ENCODE measurements at regions not wholly inside any gene's neighbourhood (a gene's known extent, or its start where the extent isn't known, plus 50 kb on each side); places are given as distances from the start of the nearest gene placed in this dataset.

- Histone ChIP-seq H3K36me3 (ENCODE audit: control insufficient read depth, insufficient read depth, low read length) (no peaks in the 10 kb centered on the region), H3K27ac (ENCODE audit: low read depth, low read length, severe bottlenecking) (no peak overlapping the region), H3K9me3 (ENCODE audit: control insufficient read depth, low read length) (peaks cover 5% of the 10 kb centered on the region), H3K4me1 (ENCODE audit: control insufficient read depth, insufficient read depth, low read length, poor library complexity, severe bottlenecking) (peaks cover 4% of the 10 kb centered on the region), H3K4me3 (ENCODE audit: extremely low read depth, insufficient read depth, low read length, poor library complexity, severe bottlenecking) (no peak overlapping the region)
- 81 to 98% methylated on average over 3 of the region's 3 CpGs for WGBS, 2 experiments (ENCODE audit: insufficient coverage in 2 of 2)
Observed at GRCh38 chr5:123951582-123951977, 439.6 kb downstream of the CSNK1G3 start.

GRCh38 chr5:123950701-123951581 is 439.0 kb downstream of the CSNK1G3 start:
- no peak overlapping the region for H3K4me3 ChIP-seq (ENCODE audit: extremely low read depth, insufficient read depth, low read length, poor library complexity, severe bottlenecking)
- peaks cover 4% of the 10 kb centered on the region for H3K4me1 ChIP-seq (ENCODE audit: control insufficient read depth, insufficient read depth, low read length, poor library complexity, severe bottlenecking)
- 90 to 95% methylated on average over 2 to 5 of the region's 10 CpGs for WGBS, 2 experiments (ENCODE audit: insufficient coverage in 2 of 2)
- H3K27ac ChIP-seq (ENCODE audit: low read depth, low read length, severe bottlenecking): no peak overlapping the region
- no peaks in the 10 kb centered on the region for H3K36me3 ChIP-seq (ENCODE audit: control insufficient read depth, insufficient read depth, low read length)
- peaks cover 5% of the 10 kb centered on the region for H3K9me3 ChIP-seq (ENCODE audit: control insufficient read depth, low read length)

GRCh38 chr5:123949807-123950340 is 437.9 kb downstream of the CSNK1G3 start:
- 90 to 91% methylated on average over 6 of the region's 6 CpGs for WGBS, 2 experiments (ENCODE audit: insufficient coverage in 2 of 2)
- peaks cover 4% of the 10 kb centered on the region for H3K4me1 ChIP-seq (ENCODE audit: control insufficient read depth, insufficient read depth, low read length, poor library complexity, severe bottlenecking)
- H3K36me3 ChIP-seq (ENCODE audit: control insufficient read depth, insufficient read depth, low read length): no peaks in the 10 kb centered on the region
- H3K4me3 ChIP-seq (ENCODE audit: extremely low read depth, insufficient read depth, low read length, poor library complexity, severe bottlenecking): no peak overlapping the region
- no peak overlapping the region for H3K27ac ChIP-seq (ENCODE audit: low read depth, low read length, severe bottlenecking)
- peaks cover 5% of the 10 kb centered on the region for H3K9me3 ChIP-seq (ENCODE audit: control insufficient read depth, low read length)

- Histone ChIP-seq H3K4me3 (ENCODE audit: extremely low read depth, insufficient read depth, low read length, poor library complexity, severe bottlenecking) (no peak overlapping the region), H3K27ac (ENCODE audit: low read depth, low read length, severe bottlenecking) (no peak overlapping the region), H3K4me1 (ENCODE audit: control insufficient read depth, insufficient read depth, low read length, poor library complexity, severe bottlenecking) (peaks cover 4% of the 10 kb centered on the region), H3K9me3 (ENCODE audit: control insufficient read depth, low read length) (peaks cover 5% of the 10 kb centered on the region), H3K36me3 (ENCODE audit: control insufficient read depth, insufficient read depth, low read length) (no peaks in the 10 kb centered on the region)
- WGBS, 2 experiments (ENCODE audit: insufficient coverage in 2 of 2): 96 to 98% methylated on average over 18 to 25 of the region's 32 CpGs
Observed at GRCh38 chr5:123949043-123949804, 437.2 kb downstream of the CSNK1G3 start.

- no peak overlapping the region for H3K4me3 ChIP-seq (ENCODE audit: extremely low read depth, insufficient read depth, low read length, poor library complexity, severe bottlenecking)
- WGBS, 2 experiments (ENCODE audit: insufficient coverage in 2 of 2): no CpG with 5 or more reads among the region's 2 CpGs
Observed at GRCh38 chr5:123947797-123948196, 435.8 kb downstream of the CSNK1G3 start.

GRCh38 chr5:123945548-123945947 is 433.6 kb downstream of the CSNK1G3 start:
- Histone ChIP-seq H3K4me1 (ENCODE audit: control insufficient read depth, insufficient read depth, low read length, poor library complexity, severe bottlenecking) (peaks cover 4% of the 10 kb centered on the region), H3K36me3 (ENCODE audit: control insufficient read depth, insufficient read depth, low read length) (no peaks in the 10 kb centered on the region), H3K27ac (ENCODE audit: low read depth, low read length, severe bottlenecking) (no peak overlapping the region), H3K4me3 (ENCODE audit: extremely low read depth, insufficient read depth, low read length, poor library complexity, severe bottlenecking) (no peak overlapping the region), H3K9me3 (ENCODE audit: control insufficient read depth, low read length) (peaks cover 15% of the 10 kb centered on the region)
- WGBS, 2 experiments (ENCODE audit: insufficient coverage in 2 of 2): no CpG with 5 or more reads among the region's 1 CpG

More at GRCh38 chr5:123947797-123948196, 435.8 kb downstream of the CSNK1G3 start:
- no peaks in the 10 kb centered on the region for H3K36me3 ChIP-seq (ENCODE audit: control insufficient read depth, insufficient read depth, low read length)
- H3K4me1 ChIP-seq (ENCODE audit: control insufficient read depth, insufficient read depth, low read length, poor library complexity, severe bottlenecking): peaks cover 4% of the 10 kb centered on the region
- no peak overlapping the region for H3K27ac ChIP-seq (ENCODE audit: low read depth, low read length, severe bottlenecking)
- H3K9me3 ChIP-seq (ENCODE audit: control insufficient read depth, low read length): peaks cover 5% of the 10 kb centered on the region

- Histone ChIP-seq H3K4me3 (ENCODE audit: extremely low read depth, insufficient read depth, low read length, poor library complexity, severe bottlenecking) (no peak overlapping the region), H3K4me1 (ENCODE audit: control insufficient read depth, insufficient read depth, low read length, poor library complexity, severe bottlenecking) (peaks cover 4% of the 10 kb centered on the region), H3K36me3 (ENCODE audit: control insufficient read depth, insufficient read depth, low read length) (no peaks in the 10 kb centered on the region), H3K27ac (ENCODE audit: low read depth, low read length, severe bottlenecking) (no peak overlapping the region), H3K9me3 (ENCODE audit: control insufficient read depth, low read length) (peaks cover 11% of the 10 kb centered on the region)
Observed at GRCh38 chr5:123943151-123943550, 431.2 kb downstream of the CSNK1G3 start.

GRCh38 chr5:123940416-123940815 is 428.4 kb downstream of the CSNK1G3 start:
- Histone ChIP-seq H3K4me3 (ENCODE audit: extremely low read depth, insufficient read depth, low read length, poor library complexity, severe bottlenecking) (no peak overlapping the region), H3K9me3 (ENCODE audit: control insufficient read depth, low read length) (peaks cover 36% of the 10 kb centered on the region), H3K36me3 (ENCODE audit: control insufficient read depth, insufficient read depth, low read length) (no peaks in the 10 kb centered on the region)

GRCh38 chr5:123937230-123937629 is 425.3 kb downstream of the CSNK1G3 start:
- peaks cover 36% of the 10 kb centered on the region for H3K9me3 ChIP-seq (ENCODE audit: control insufficient read depth, low read length)
- H3K27ac ChIP-seq (ENCODE audit: low read depth, low read length, severe bottlenecking): no peak overlapping the region
- 76 to 95% methylated on average over 3 to 4 of the region's 6 CpGs for WGBS, 2 experiments (ENCODE audit: insufficient coverage in 2 of 2)
- H3K4me3 ChIP-seq (ENCODE audit: extremely low read depth, insufficient read depth, low read length, poor library complexity, severe bottlenecking): no peak overlapping the region
- H3K36me3 ChIP-seq (ENCODE audit: control insufficient read depth, insufficient read depth, low read length): no peaks in the 10 kb centered on the region
- H3K4me1 ChIP-seq (ENCODE audit: control insufficient read depth, insufficient read depth, low read length, poor library complexity, severe bottlenecking): no peaks in the 10 kb centered on the region

More at GRCh38 chr5:123940416-123940815, 428.4 kb downstream of the CSNK1G3 start:
- no peaks in the 10 kb centered on the region for H3K4me1 ChIP-seq (ENCODE audit: control insufficient read depth, insufficient read depth, low read length, poor library complexity, severe bottlenecking)
- no peak overlapping the region for H3K27ac ChIP-seq (ENCODE audit: low read depth, low read length, severe bottlenecking)

- WGBS, 2 experiments (ENCODE audit: insufficient coverage in 2 of 2): 96 to 100% methylated on average over 1 to 3 of the region's 4 CpGs
- no peaks in the 10 kb centered on the region for H3K36me3 ChIP-seq (ENCODE audit: control insufficient read depth, insufficient read depth, low read length)
- H3K9me3 ChIP-seq (ENCODE audit: control insufficient read depth, low read length): peaks cover 32% of the 10 kb centered on the region
- H3K4me3 ChIP-seq (ENCODE audit: extremely low read depth, insufficient read depth, low read length, poor library complexity, severe bottlenecking): no peak overlapping the region
- H3K4me1 ChIP-seq (ENCODE audit: control insufficient read depth, insufficient read depth, low read length, poor library complexity, severe bottlenecking): no peaks in the 10 kb centered on the region
- no peak overlapping the region for H3K27ac ChIP-seq (ENCODE audit: low read depth, low read length, severe bottlenecking)
Observed at GRCh38 chr5:123936548-123936947, 424.6 kb downstream of the CSNK1G3 start.
